K562 (cell line): ENCODE measurements at regions not wholly inside any gene's neighbourhood (a gene's known extent, or its start where the extent isn't known, plus 50 kb on each side); places are given as distances from the start of the nearest gene placed in this dataset.

Experiments
- ATAC-seq: fragments of 200-7000 bp; cut with Tn5 transposase; 3 replicates; pipeline ENCODE4 v1.9.1; 2020; ENCODE audit warnings: moderate library complexity
- BruUV-seq: library from RNA; stranded (reverse); fragments of 400-500 nt; replicated peaks from 2 replicates; lab custom pipeline; 2021; lab: Mats Ljungman, UMichigan
- CTCF ChIA-PET: fragments of 300-600 bp; formaldehyde crosslinking; extraction: SDS; loops from one replicate; lab custom pipeline; 2021; ENCODE audit warnings: low intra/inter-chr PET ratio; lab: Yijun Ruan, JAX
- POLR2A ChIA-PET: fragments of 300-600, 350-650 bp; sonication (Branson Sonifier 250); formaldehyde crosslinking; extraction: SDS; loops from one replicate; lab custom pipeline; 2021; ENCODE audit warnings: antibody characterized with exemption, inconsistent platforms; lab: Yijun Ruan, JAX
- DNase-seq, 4 experiments: peaks; one replicate each; pipeline versions ENCODE4 v3.0.0 to v3.0.0-alpha.2; 2011 to 2018; ENCODE audit warnings: low spot score in 3 of 4, mixed read lengths in 3 of 4; ENCODE audit errors: extremely low read depth in 1 of 4
- FAIRE-seq: peaks from 2 replicates; lab custom pipeline; 2011; peaks lifted over from hg19 to GRCh38; lab: Jason Lieb, UNC
- H2AFZ ChIP-seq: 2 replicates; pipeline ENCODE4 v1.6.0; 2011; ENCODE audit warnings: low read depth, low read length, control low read depth, inconsistent platforms
- H3K27ac ChIP-seq: fragments of 200-600 bp; 3 replicates; pipeline ENCODE4 v1.8.0; 2011; ENCODE audit warnings: low read depth, mild to moderate bottlenecking, control low read depth, inconsistent platforms, low read length, moderate library complexity, mixed read lengths; ENCODE audit errors: extremely low read depth
- H3K27me3 ChIP-seq, 2 experiments: fragments of 300-600 bp in 1 of 2; 2 replicates in 1 of 2; 3 replicates in 1 of 2; pipeline versions ENCODE4 v1.6.0 to v1.8.0; 2011; ENCODE audit warnings: inconsistent platforms in 2 of 2, low read length in 2 of 2, mild to moderate bottlenecking in 1 of 2, mixed read lengths in 1 of 2, moderate library complexity in 1 of 2; ENCODE audit not compliant: control insufficient read depth in 2 of 2, insufficient read depth in 2 of 2
- H3K36me3 ChIP-seq: fragments of 300-600 bp; 3 replicates; pipeline ENCODE4 v1.8.0; 2011; ENCODE audit warnings: mild to moderate bottlenecking, low read length, inconsistent platforms; ENCODE audit not compliant: control insufficient read depth, insufficient read depth
- H3K4me1 ChIP-seq, 2 experiments: fragments of 200-600 bp in 1 of 2; replicated peaks in 1 of 2; 2 replicates in 1 of 2; 3 replicates in 1 of 2; pipeline versions ENCODE4 v1.5.1 to v1.8.0; 2011; ENCODE audit warnings: inconsistent platforms in 2 of 2, low read length in 2 of 2, mild to moderate bottlenecking in 1 of 2, mixed read lengths in 1 of 2, moderate library complexity in 1 of 2; ENCODE audit not compliant: control insufficient read depth in 2 of 2, insufficient read depth in 2 of 2
- H3K4me2 ChIP-seq: 2 replicates; pipeline ENCODE4 v1.6.1; 2011; ENCODE audit warnings: low read length, control low read depth, inconsistent platforms, mixed read lengths; ENCODE audit not compliant: insufficient read depth
- H3K4me3 ChIP-seq: fragments of 200-600 bp; sonication (generic), shearing (Covaris generic); 2 replicates; pipeline ENCODE4 v1.5.1; 2016; ENCODE audit warnings: control low read depth, inconsistent platforms
- H3K79me2 ChIP-seq: fragments of 200-600 bp; 3 replicates; pipeline ENCODE4 v1.8.0; 2011; ENCODE audit warnings: low read length, inconsistent platforms; ENCODE audit not compliant: control insufficient read depth, insufficient read depth
- H3K9ac ChIP-seq, 2 experiments: 2 replicates each; pipeline versions ENCODE4 v1.6.0 to v1.6.1; 2011; ENCODE audit warnings: low read depth in 2 of 2, low read length in 2 of 2, control low read depth in 1 of 2, inconsistent platforms in 1 of 2, mild to moderate bottlenecking in 1 of 2, mixed read lengths in 1 of 2; ENCODE audit not compliant: insufficient read depth in 1 of 2
- H3K9me1 ChIP-seq: one replicate; pipeline ENCODE4 v1.6.0; 2011; ENCODE audit warnings: inconsistent platforms, mild to moderate bottlenecking, low read length, moderate library complexity; ENCODE audit not compliant: control insufficient read depth, insufficient read depth
- H3K9me3 ChIP-seq: replicated peaks from 2 replicates; pipeline ENCODE4 v1.5.1; 2011; ENCODE audit warnings: low read depth, low read length, inconsistent platforms; ENCODE audit not compliant: control insufficient read depth, insufficient read depth
- H4K20me1 ChIP-seq: replicated peaks from 2 replicates; pipeline ENCODE4 v1.6.1; 2011; ENCODE audit warnings: low read length, inconsistent platforms, mixed read lengths; ENCODE audit not compliant: control insufficient read depth, insufficient read depth
- E2F4 ChIP-seq: sonication (generic); formaldehyde crosslinking; IDR thresholded peaks from 2 replicates; pipeline ENCODE4 v1.8.0; 2022; ENCODE audit warnings: mild to moderate bottlenecking, low read depth, missing genetic modification reagents
- L3MBTL2 ChIP-seq: fragments of 450-650 bp; IDR thresholded peaks from 2 replicates; pipeline ENCODE4 v1.6.1; 2016; ENCODE audit warnings: mild to moderate bottlenecking, moderate library complexity
- MAFG ChIP-seq: fragments of 450-650 bp; conservative IDR thresholded peaks from 2 replicates; pipeline ENCODE4 v1.6.1; 2016; ENCODE audit warnings: missing genetic modification characterization, missing compliant biosample characterization
- NFE2L1 ChIP-seq: fragments of 450-650 bp; IDR thresholded peaks from 2 replicates; pipeline ENCODE4 v1.6.1; 2016; ENCODE audit warnings: missing genetic modification characterization, low read depth, mild to moderate bottlenecking, missing compliant biosample characterization, moderate library complexity, borderline replicate concordance
- PTBP1 ChIP-seq: fragments of 200-400 bp; formaldehyde crosslinking; IDR thresholded peaks from 2 replicates; pipeline ENCODE4 v1.6.1; 2017; ENCODE audit warnings: low read depth, low read length
- RREB1 ChIP-seq: fragments of 250-450 bp; sonication (Bioruptor Pico); IDR thresholded peaks from 2 replicates; pipeline ENCODE4 v1.4.0; 2020
- ZBTB26 ChIP-seq: fragments of 450-650 bp; formaldehyde crosslinking; IDR thresholded peaks from 2 replicates; pipeline ENCODE4 v1.4.0; 2022; ENCODE audit warnings: missing genetic modification characterization
- ZNF23 ChIP-seq: fragments of 250-450 bp; sonication (Bioruptor Pico); IDR thresholded peaks from 2 replicates; pipeline ENCODE4 v1.4.0; 2020; ENCODE audit warnings: mild to moderate bottlenecking
- WGBS: fragments of 100-300 bp; shearing (Covaris generic); methylation state at CpG from one replicate; pipeline ENCODE4 v1.1.6; 2016; ENCODE audit warnings: low coverage, mixed read lengths; ENCODE audit not compliant: insufficient coverage; ENCODE audit errors: missing lambda C conversion rate; 5-methylcytosine and 5-hydroxymethylcytosine counted together
- in situ Hi-C: fragments of 300-500 bp; cut with MboI; formaldehyde crosslinking; loops from 4 replicates; pipeline ENCODE4 v1.15.0; 2018; ENCODE audit warnings: inconsistent platforms, mixed read lengths
- intact Hi-C: fragments of 100-400 bp; cut with micrococcal nuclease; formaldehyde crosslinking; loops from 2 replicates; pipeline ENCODE4 v1.14.2; 2022

GRCh38 chr10:131750171-131750895, 150.5 kb upstream of the PPP2R2D start:
- Histone ChIP-seq H3K27ac (no peak overlapping the region), H3K9me1 (no peaks in the 10 kb centered on the region), H2AFZ (no peak overlapping the region), H3K4me2 (no peak overlapping the region), H4K20me1 (no peaks in the 10 kb centered on the region), H3K9me3 (no peaks in the 10 kb centered on the region), H3K4me1 (no peaks in the 10 kb centered on the region), H3K9ac (no peak overlapping the region; a peak in 1 of 4 replicates), H3K36me3 (no peaks in the 10 kb centered on the region), H3K4me3 (no peak overlapping the region), H3K79me2 (no peaks in the 10 kb centered on the region), H3K27me3 (peaks cover 3 to 33% of the 10 kb centered on the region in 2 experiments; a peak in 3 of 5 replicates)
- ChIA-PET POLR2A (no interaction called here), CTCF (no interaction called here)
- no peak for ATAC-seq
- BruUV-seq, result no TSS peak
- intact Hi-C loops, result no loop called here
- no peak for TF ChIP-seq E2F4 (CRISPR knock-in tag)
- no peak for TF ChIP-seq L3MBTL2
- TF ChIP-seq PTBP1, result no peak
- no peak for TF ChIP-seq ZNF23 (CRISPR knock-in tag)
- no peak for TF ChIP-seq NFE2L1 (tag)
- no peak for TF ChIP-seq MAFG
- no peak for TF ChIP-seq ZBTB26
- TF ChIP-seq RREB1 (CRISPR knock-in tag), result no peak
- in situ Hi-C loops, result no loop called here
- no peak for DNase-seq
- FAIRE-seq, result no peak
- WGBS, result 1% methylated on average over 17 of the region's 22 CpGs
